AG04450 (cell line): ENCODE measurements at regions not wholly inside any gene's neighbourhood (a gene's known extent, or its start where the extent isn't known, plus 50 kb on each side); places are given as distances from the start of the nearest gene placed in this dataset.
"Not testable (repeated sequence)": the region's sequence is repeated elsewhere in the genome, so short reads cannot be mapped to it uniquely, and the experiment has no call there.

Experiments
- CTCF ChIA-PET: fragments of 300-600, 350-600 bp; formaldehyde crosslinking; extraction: SDS; loops from one replicate; lab custom pipeline; 2022; ENCODE audit warnings: antibody characterized with exemption, inconsistent platforms; lab: Charles Lee
- POLR2A ChIA-PET: fragments of 350-600 bp; formaldehyde crosslinking; extraction: SDS; loops from one replicate; lab custom pipeline; 2021; ENCODE audit warnings: antibody characterized with exemption, inconsistent platforms; lab: Yijun Ruan, JAX
- DNase-seq: peaks from one replicate; pipeline ENCODE4 v3.0.0-alpha.2; 2011; ENCODE audit warnings: low read depth, low spot score
- H3K27ac ChIP-seq: one replicate; pipeline ENCODE4 v1.5.1; 2012; ENCODE audit warnings: low read depth, low read length, control low read depth
- H3K27me3 ChIP-seq: one replicate; pipeline ENCODE4 v1.6.0; 2012; ENCODE audit warnings: low read length; ENCODE audit not compliant: control insufficient read depth, insufficient read depth
- H3K4me3 ChIP-seq: 2 replicates; pipeline ENCODE4 v1.5.1; 2011; ENCODE audit warnings: mild to moderate bottlenecking, low read depth, low read length, control low read depth
- H3K9me3 ChIP-seq: 2 replicates; pipeline ENCODE4 v1.5.1; 2012; ENCODE audit warnings: low read length; ENCODE audit not compliant: control insufficient read depth, insufficient read depth
- TF ChIP-seq, protein P1 (sequence below): IDR thresholded peaks from 2 replicates; pipeline ENCODE4 v1.5.1; 2011; ENCODE audit warnings: low read depth, low read length, control low read depth, inconsistent platforms

DNA sequence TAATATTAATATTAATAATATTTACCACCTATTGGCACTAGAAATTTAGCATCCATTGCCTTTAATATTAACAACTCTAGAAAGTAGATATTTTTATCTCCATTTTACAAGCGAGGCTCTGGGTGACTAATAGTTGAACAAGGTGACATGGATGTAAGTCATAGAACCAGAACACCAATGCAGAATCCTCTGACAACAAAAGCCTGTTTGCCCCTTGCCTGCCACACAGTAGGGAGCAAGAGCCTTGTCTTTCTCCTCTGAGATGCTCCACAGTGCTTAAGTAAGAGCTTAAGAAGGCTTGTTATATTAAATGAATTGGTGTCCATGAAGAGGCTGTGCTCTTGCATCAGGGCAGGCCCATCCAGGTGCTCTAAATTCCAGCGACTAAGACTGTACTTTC lies 51.2 kb upstream of the LBX1 start:
- no peak for DNase-seq
- TF ChIP-seq, protein P1, sequence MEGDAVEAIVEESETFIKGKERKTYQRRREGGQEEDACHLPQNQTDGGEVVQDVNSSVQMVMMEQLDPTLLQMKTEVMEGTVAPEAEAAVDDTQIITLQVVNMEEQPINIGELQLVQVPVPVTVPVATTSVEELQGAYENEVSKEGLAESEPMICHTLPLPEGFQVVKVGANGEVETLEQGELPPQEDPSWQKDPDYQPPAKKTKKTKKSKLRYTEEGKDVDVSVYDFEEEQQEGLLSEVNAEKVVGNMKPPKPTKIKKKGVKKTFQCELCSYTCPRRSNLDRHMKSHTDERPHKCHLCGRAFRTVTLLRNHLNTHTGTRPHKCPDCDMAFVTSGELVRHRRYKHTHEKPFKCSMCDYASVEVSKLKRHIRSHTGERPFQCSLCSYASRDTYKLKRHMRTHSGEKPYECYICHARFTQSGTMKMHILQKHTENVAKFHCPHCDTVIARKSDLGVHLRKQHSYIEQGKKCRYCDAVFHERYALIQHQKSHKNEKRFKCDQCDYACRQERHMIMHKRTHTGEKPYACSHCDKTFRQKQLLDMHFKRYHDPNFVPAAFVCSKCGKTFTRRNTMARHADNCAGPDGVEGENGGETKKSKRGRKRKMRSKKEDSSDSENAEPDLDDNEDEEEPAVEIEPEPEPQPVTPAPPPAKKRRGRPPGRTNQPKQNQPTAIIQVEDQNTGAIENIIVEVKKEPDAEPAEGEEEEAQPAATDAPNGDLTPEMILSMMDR = no peak
- Histone ChIP-seq H3K4me3 (no peak overlapping the region), H3K27me3 (peaks cover 45% of the 10 kb centered on the region), H3K9me3 (no peaks in the 10 kb centered on the region), H3K27ac (no peak overlapping the region)
- ChIA-PET POLR2A (no interaction called here), CTCF (no interaction called here)

DNA sequence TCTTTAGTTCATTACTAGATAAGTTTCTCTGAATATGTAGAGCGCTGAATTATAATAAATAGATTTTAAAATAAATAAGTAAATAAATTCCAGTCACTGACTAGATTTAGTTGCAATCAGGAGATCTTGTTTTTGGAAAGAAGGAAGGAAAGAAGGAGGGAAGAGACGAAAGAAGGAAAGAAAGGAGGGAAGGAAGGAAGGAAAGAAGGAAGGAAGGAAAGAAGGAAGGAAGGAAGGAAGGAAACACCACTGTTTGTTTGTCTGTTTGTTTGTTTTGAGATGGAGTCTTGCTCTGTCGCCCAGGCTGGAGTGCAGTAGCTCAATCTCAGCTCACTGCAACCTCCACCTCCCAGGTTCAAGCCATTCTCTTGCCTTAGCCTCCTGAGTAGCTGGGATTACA lies 51.7 kb upstream of the LBX1 start:
- H3K4me3 ChIP-seq, H3K27ac ChIP-seq, DNase-seq, H3K9me3 ChIP-seq, POLR2A ChIA-PET: not testable (repeated sequence)
- peaks cover 46% of the 10 kb centered on the region for H3K27me3 ChIP-seq
- CTCF ChIA-PET = interaction anchor here (1.8 kb wide), 1 partner anchor 67 kb away, joined by 6 read pairs; no protein-coding TSS in a partner anchor

DNA sequence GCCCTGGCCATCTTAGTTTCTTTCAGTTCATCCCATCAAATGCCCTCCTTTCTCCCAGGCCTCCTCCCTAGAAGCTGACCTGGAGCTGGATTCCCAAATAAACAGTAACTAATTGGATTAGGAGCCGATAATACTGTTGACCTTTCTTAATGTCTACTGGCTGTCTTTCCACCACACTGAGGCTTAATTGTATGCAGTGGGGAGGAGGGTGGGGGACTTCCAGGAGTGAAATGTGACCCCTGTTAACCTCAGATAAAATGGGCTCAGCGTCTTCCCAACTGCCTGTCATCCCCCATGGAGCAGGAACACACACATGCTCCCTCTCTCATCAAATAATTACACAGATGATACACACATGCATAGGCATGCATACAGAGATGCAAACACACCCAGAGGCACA lies 53.7 kb upstream of the LBX1 start:
- H3K27ac ChIP-seq = no peak overlapping the region
- TF ChIP-seq, protein P1 = no peak
- no peaks in the 10 kb centered on the region for H3K9me3 ChIP-seq
- H3K4me3 ChIP-seq = no peak overlapping the region
- POLR2A ChIA-PET = no interaction called here
- DNase-seq = no peak
- peaks cover 59% of the 10 kb centered on the region for H3K27me3 ChIP-seq
- CTCF ChIA-PET = interaction anchor here (0.7 to 1.8 kb wide), 3 partner anchors 11 to 184 kb away, joined by 3 to 6 read pairs (median 5); no protein-coding TSS in a partner anchor

DNA sequence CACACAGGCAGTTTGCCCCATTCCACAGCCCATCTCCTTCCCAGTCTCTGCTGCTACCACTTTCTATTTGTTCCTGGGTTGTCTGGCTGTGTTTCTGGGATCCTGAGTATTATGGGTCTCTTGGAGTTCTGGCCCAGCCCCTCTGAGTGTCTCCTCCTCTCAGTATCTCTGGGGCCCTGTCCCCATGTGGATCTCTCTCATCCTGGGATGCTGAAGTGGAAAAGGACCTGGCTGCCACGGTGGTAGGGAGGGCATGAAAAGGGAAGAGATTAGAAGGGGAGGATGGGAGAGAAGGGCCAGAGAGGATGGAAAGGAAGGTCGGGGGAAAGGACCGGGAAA lies 54.5 kb upstream of the LBX1 start:
- H3K4me3 ChIP-seq = no peak overlapping the region
- CTCF ChIA-PET = interaction anchor here (1.0 kb wide), 1 partner anchor 15 kb away, joined by 3 read pairs; no protein-coding TSS in a partner anchor
- DNase-seq = no peak
- TF ChIP-seq, protein P1 = no peak
- peaks cover 67% of the 10 kb centered on the region for H3K27me3 ChIP-seq
- no peaks in the 10 kb centered on the region for H3K9me3 ChIP-seq
- POLR2A ChIA-PET = no interaction called here
- H3K27ac ChIP-seq = no peak overlapping the region

DNA sequence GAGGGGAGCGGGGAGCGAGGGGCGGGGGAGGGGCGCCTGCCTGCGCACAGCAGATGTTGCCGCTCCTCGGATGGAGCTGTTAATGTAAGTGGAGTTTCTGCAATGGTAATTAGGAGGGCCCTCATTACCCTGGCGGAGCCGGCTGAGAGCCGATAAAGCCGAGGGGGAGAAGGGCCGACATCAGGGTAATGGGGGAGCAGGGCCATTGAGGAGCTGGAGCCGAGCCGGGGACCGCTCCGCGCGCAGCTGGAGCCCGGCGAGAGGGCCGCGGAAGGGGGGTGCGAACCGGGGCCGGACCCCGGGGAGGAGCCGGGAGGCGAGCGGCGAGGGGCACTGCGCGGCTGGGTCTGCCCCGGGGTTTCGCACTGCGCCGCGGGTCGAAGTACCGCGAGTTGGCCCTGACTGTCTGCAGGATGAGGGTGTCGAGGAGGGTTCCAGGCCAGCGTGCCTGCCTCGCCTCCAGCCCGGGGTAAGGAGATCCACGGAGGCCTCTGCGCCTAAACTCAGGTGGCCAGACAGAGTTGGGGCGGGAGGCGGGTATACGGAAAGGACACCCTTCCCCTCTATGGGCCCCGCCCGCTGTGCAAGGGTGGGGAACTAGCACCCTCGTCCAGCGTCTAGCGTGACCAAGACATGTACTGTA lies 55.0 kb upstream of the LBX1 start:
- H3K9me3 ChIP-seq = no peaks in the 10 kb centered on the region
- CTCF ChIA-PET = interaction anchor here (1.0 to 1.8 kb wide), 2 partner anchors 12 to 14 kb away, joined by 3 to 4 read pairs; no protein-coding TSS in a partner anchor
- no peak overlapping the region for H3K4me3 ChIP-seq
- DNase-seq = no peak
- TF ChIP-seq, protein P1 = no peak
- POLR2A ChIA-PET = no interaction called here
- H3K27ac ChIP-seq = no peak overlapping the region
- peaks cover 71% of the 10 kb centered on the region for H3K27me3 ChIP-seq
